Body of pancreas (tissue), 4 donors: ENCODE measurements at regions not wholly inside any gene's neighbourhood (a gene's known extent, or its start where the extent isn't known, plus 50 kb on each side); places are given as distances from the start of the nearest gene placed in this dataset.

Experiments used
- ATAC-seq: fragments of 150-250 bp; one replicate; pipeline ENCODE4 v1.9.1; 2016
- DNase-seq, 4 donors: peaks; one replicate each; pipeline ENCODE4 v3.0.0-alpha.2; 2019
- H3K27ac ChIP-seq, 4 donors: fragments of 200-600 bp; sonication (generic); 1 replicate in 3 of 4; 2 replicates in 1 of 4; pipeline versions ENCODE4 v1.5.1 to v1.6.1; 2016 to 2019; ENCODE audit warnings: mild to moderate bottlenecking in 1 of 4, mixed read lengths in 1 of 4, moderate library complexity in 1 of 4
- H3K27me3 ChIP-seq, 2 donors: fragments of 200-600 bp; sonication (generic); one replicate each; pipeline ENCODE4 v1.6.0; 2016; ENCODE audit warnings: mild to moderate bottlenecking in 1 of 2
- H3K36me3 ChIP-seq, 2 donors: fragments of 200-600 bp; sonication (generic); replicated peaks in 1 of 2; 2 replicates each; pipeline ENCODE4 v1.5.1; 2016; ENCODE audit warnings: low read depth in 2 of 2; ENCODE audit not compliant: insufficient read depth in 1 of 2
- H3K4me1 ChIP-seq: fragments of 200-600 bp; sonication (generic); one replicate; pipeline ENCODE4 v1.6.0; 2016
- H3K4me3 ChIP-seq, 2 donors: fragments of 200-600 bp; sonication (generic); 1 replicate in 1 of 2; 2 replicates in 1 of 2; pipeline ENCODE4 v1.5.1; 2016 to 2019
- H3K9me3 ChIP-seq, 3 donors: fragments of 200-600 bp; sonication (generic); 1 replicate in 2 of 3; 2 replicates in 1 of 3; pipeline ENCODE4 v1.5.1; 2016
- POLR2A ChIP-seq, 3 donors: fragments of 450-650 bp; IDR thresholded peaks; one replicate each; pipeline ENCODE4 v1.6.1; 2016; ENCODE audit warnings: antibody characterized with exemption in 3 of 3, mild to moderate bottlenecking in 2 of 3
- WGBS, 2 donors: methylation state at CpG; one replicate each; pipeline ENCODE4 v1.1.5; 2017; 5-methylcytosine and 5-hydroxymethylcytosine counted together
- intact Hi-C: fragments of 100-400 bp; cut with DNase I; formaldehyde crosslinking; loops from one replicate; pipeline ENCODE4 v1.15.1; 2023
- TF ChIP-seq, protein P1 (sequence below), 7 experiments: fragments of 450-650 bp in 4 of 7; fragments of 200-600 bp in 3 of 7; sonication (generic) in 3 of 7; IDR thresholded peaks; one replicate each; pipeline ENCODE4 v1.5.1; 2016 to 2019; ENCODE audit warnings: antibody characterized with exemption in 7 of 7

- no peaks in the 10 kb centered on the region for H3K27me3 ChIP-seq
- intact Hi-C loops: no loop called here
- H3K9me3 ChIP-seq: no peaks in the 10 kb centered on the region
- H3K4me1 ChIP-seq: peaks cover 32% of the 10 kb centered on the region
- 90 to 92% methylated on average over 3 of the region's 3 CpGs for WGBS, 2 donors
- no peak overlapping the region for H3K27ac ChIP-seq
- TF ChIP-seq POLR2A (IDR thresholded peaks at IDR 0.05): no peak
- TF ChIP-seq, protein P1, sequence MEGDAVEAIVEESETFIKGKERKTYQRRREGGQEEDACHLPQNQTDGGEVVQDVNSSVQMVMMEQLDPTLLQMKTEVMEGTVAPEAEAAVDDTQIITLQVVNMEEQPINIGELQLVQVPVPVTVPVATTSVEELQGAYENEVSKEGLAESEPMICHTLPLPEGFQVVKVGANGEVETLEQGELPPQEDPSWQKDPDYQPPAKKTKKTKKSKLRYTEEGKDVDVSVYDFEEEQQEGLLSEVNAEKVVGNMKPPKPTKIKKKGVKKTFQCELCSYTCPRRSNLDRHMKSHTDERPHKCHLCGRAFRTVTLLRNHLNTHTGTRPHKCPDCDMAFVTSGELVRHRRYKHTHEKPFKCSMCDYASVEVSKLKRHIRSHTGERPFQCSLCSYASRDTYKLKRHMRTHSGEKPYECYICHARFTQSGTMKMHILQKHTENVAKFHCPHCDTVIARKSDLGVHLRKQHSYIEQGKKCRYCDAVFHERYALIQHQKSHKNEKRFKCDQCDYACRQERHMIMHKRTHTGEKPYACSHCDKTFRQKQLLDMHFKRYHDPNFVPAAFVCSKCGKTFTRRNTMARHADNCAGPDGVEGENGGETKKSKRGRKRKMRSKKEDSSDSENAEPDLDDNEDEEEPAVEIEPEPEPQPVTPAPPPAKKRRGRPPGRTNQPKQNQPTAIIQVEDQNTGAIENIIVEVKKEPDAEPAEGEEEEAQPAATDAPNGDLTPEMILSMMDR (IDR thresholded peaks at IDR 0.05): no peak
- H3K4me3 ChIP-seq: no peak overlapping the region
- ATAC-seq (no peak), DNase-seq (no peak)
- no peaks in the 10 kb centered on the region for H3K36me3 ChIP-seq
Measured at GRCh38 chr20:50263831-50264230, 73.2 kb downstream of the CEBPB start.

DNA sequence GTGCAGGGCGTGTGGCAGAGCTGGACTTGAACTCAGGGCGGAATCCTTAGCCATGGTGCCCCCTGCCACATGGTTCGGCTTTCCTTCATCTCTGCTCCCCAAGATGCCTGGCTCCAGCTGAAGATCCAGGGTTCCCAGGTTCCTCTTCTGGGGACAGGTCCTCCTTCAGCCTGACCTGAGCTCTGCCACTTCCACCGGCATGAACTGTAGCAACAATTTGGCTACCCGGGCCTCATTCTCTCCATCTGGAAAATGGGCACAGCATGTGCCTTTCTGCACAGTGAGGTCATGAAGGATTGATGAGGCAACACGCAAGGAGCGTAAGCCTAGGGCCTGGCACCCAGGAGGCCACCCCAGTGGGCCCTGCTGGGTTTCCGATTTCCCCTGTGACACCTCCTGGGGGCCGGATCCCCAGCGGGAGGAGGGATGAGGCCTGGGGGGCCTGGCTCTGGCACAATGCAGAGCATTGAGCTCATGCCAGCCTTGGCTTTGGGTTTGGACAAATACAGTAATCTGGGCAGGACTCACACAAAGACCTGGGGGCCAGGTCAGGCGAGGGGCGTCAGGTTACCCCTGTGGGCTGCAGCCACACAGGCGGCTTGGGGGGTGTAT, 74.0 kb downstream of the CEBPB start:
- intact Hi-C loops: no loop called here
- no peaks in the 10 kb centered on the region for H3K9me3 ChIP-seq
- WGBS, 2 donors: 65 to 82% methylated on average over 13 of the region's 13 CpGs
- H3K4me3 ChIP-seq: no peak overlapping the region
- no peak for DNase-seq
- no peak overlapping the region for H3K27ac ChIP-seq
- no peaks in the 10 kb centered on the region for H3K36me3 ChIP-seq
- no peak for ATAC-seq
- no peaks in the 10 kb centered on the region for H3K27me3 ChIP-seq
- peaks cover 32% of the 10 kb centered on the region for H3K4me1 ChIP-seq
- TF ChIP-seq, protein P1 (IDR thresholded peaks at IDR 0.05): no peak
- TF ChIP-seq POLR2A (IDR thresholded peaks at IDR 0.05): no peak

- intact Hi-C loops: no loop called here
- DNase-seq (no peak), ATAC-seq (no peak)
- H3K27me3 ChIP-seq: no peaks in the 10 kb centered on the region
- 90 to 91% methylated on average over 11 to 12 of the region's 12 CpGs for WGBS, 2 donors
- H3K4me1 ChIP-seq: peaks cover 27% of the 10 kb centered on the region
- TF ChIP-seq, protein P1 (IDR thresholded peaks at IDR 0.05): no peak
- TF ChIP-seq POLR2A (IDR thresholded peaks at IDR 0.05): no peak
- no peaks in the 10 kb centered on the region for H3K9me3 ChIP-seq
- H3K36me3 ChIP-seq: no peaks in the 10 kb centered on the region
- H3K27ac ChIP-seq: no peak overlapping the region
- H3K4me3 ChIP-seq: no peak overlapping the region
Measured at GRCh38 chr20:50265245-50265946, 74.8 kb downstream of the CEBPB start.

- H3K27me3 ChIP-seq: no peaks in the 10 kb centered on the region
- intact Hi-C loops: no loop called here
- TF ChIP-seq POLR2A (IDR thresholded peaks at IDR 0.05): no peak
- TF ChIP-seq, protein P1 (IDR thresholded peaks at IDR 0.05): no peak
- H3K4me1 ChIP-seq: peaks cover 18% of the 10 kb centered on the region
- no peaks in the 10 kb centered on the region for H3K9me3 ChIP-seq
- H3K4me3 ChIP-seq: no peak overlapping the region
- peak overlapping the region; percentile 52 to 83 (median 78) for H3K27ac ChIP-seq
- ATAC-seq: no peak
- whole genome bisulfite sequencing, 2 donors: 73 to 78% methylated on average over 10 of the region's 10 CpGs
- no peaks in the 10 kb centered on the region for H3K36me3 ChIP-seq
- no peak for DNase-seq
Measured at GRCh38 chr20:50266293-50267040, 75.8 kb downstream of the CEBPB start.
